Panc1 (cell line): ENCODE measurements at regions not wholly inside any gene's neighbourhood (a gene's known extent, or its start where the extent isn't known, plus 50 kb on each side); places are given as distances from the start of the nearest gene placed in this dataset.

Source experiments
- POLR2AphosphoS5 ChIP-seq: IDR thresholded peaks from 2 replicates; pipeline ENCODE4 v1.6.1; 2012; ENCODE audit warnings: mild to moderate bottlenecking, low read depth, low read length, moderate library complexity
- TF ChIP-seq, protein P1 (sequence below): fragments of 450-650 bp; IDR thresholded peaks from 2 replicates; pipeline ENCODE4 v1.5.1; 2017; ENCODE audit warnings: mild to moderate bottlenecking

DNA sequence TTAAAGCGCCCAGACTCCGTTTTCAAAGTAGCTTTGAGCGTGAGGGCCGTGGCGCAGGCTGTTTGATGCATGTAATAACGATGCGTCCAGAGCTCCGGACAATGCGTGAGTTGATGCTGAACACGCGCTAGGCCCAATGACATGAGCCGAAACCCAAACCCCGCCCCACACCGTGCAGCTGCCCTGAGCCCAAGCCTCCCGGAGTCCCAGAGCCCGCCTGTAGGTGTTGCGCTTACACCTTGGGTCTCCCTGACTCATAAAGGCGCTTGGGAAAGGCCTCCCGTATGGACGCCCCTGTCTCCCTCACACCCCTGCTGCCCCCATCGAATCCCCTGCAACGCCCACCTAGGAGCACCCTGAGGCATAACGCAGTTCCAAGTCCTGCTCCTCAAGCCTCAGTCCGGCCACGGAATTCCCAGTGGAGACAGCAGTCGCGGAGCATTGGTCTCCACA lies 87.6 kb downstream of the ERMARD start:
- TF ChIP-seq, protein P1, sequence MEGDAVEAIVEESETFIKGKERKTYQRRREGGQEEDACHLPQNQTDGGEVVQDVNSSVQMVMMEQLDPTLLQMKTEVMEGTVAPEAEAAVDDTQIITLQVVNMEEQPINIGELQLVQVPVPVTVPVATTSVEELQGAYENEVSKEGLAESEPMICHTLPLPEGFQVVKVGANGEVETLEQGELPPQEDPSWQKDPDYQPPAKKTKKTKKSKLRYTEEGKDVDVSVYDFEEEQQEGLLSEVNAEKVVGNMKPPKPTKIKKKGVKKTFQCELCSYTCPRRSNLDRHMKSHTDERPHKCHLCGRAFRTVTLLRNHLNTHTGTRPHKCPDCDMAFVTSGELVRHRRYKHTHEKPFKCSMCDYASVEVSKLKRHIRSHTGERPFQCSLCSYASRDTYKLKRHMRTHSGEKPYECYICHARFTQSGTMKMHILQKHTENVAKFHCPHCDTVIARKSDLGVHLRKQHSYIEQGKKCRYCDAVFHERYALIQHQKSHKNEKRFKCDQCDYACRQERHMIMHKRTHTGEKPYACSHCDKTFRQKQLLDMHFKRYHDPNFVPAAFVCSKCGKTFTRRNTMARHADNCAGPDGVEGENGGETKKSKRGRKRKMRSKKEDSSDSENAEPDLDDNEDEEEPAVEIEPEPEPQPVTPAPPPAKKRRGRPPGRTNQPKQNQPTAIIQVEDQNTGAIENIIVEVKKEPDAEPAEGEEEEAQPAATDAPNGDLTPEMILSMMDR, result no peak
- no peak for TF ChIP-seq POLR2AphosphoS5
